Panc1 (cell line): ENCODE measurements at regions not wholly inside any gene's neighbourhood (a gene's known extent, or its start where the extent isn't known, plus 50 kb on each side); places are given as distances from the start of the nearest gene placed in this dataset.

ENCODE experiments used
- CTCF ChIP-seq: fragments of 450-650 bp; IDR thresholded peaks from 2 replicates; pipeline ENCODE4 v1.5.1; 2017; ENCODE audit warnings: mild to moderate bottlenecking
- POLR2AphosphoS5 ChIP-seq: IDR thresholded peaks from 2 replicates; pipeline ENCODE4 v1.6.1; 2012; ENCODE audit warnings: mild to moderate bottlenecking, low read depth, low read length, moderate library complexity
- REST ChIP-seq, 2 experiments: IDR thresholded peaks; 2 replicates each; pipeline ENCODE4 v1.6.1; 2011 to 2012; ENCODE audit warnings: low read depth in 2 of 2, control low read depth in 1 of 2, low read length in 1 of 2, mild to moderate bottlenecking in 1 of 2, moderate library complexity in 1 of 2; ENCODE audit not compliant: insufficient read depth in 1 of 2
- SIN3A ChIP-seq: IDR thresholded peaks from 2 replicates; pipeline ENCODE4 v1.6.1; 2012; ENCODE audit warnings: low read depth, mild to moderate bottlenecking, low read length, moderate library complexity, borderline replicate concordance; ENCODE audit not compliant: insufficient read depth
- TCF7L2 ChIP-seq: IDR thresholded peaks from 2 replicates; pipeline ENCODE4 v1.6.1; 2011; ENCODE audit warnings: mild to moderate bottlenecking, low read depth, low read length, inconsistent platforms

- TF ChIP-seq SIN3A (no peak), CTCF (no peak), POLR2AphosphoS5 (no peak), REST (IDR thresholded peaks at IDR 0.05; ENCODE audit: insufficient read depth in 1 of 2, low read depth in 2 of 2, low read length in 1 of 2) (no peak), TCF7L2 (no peak)
Observed at GRCh38 chr5:54383225-54383901, 72.1 kb upstream of the HSPB3 start.
